CD8-positive, alpha-beta memory T cell (primary cell): ENCODE measurements at regions not wholly inside any gene's neighbourhood (a gene's known extent, or its start where the extent isn't known, plus 50 kb on each side); places are given as distances from the start of the nearest gene placed in this dataset.
"Not testable (repeated sequence)": the region's sequence is repeated elsewhere in the genome, so short reads cannot be mapped to it uniquely, and the experiment has no call there.

Experiments
- CTCF ChIA-PET: fragments of 350-600 bp; sonication (Branson Sonifier 250); formaldehyde crosslinking; loops from one replicate; lab custom pipeline; 2021; ENCODE audit warnings: antibody characterized with exemption; lab: Charles Lee
- POLR2A ChIA-PET: fragments of 350-600 bp; sonication (Branson Sonifier 250); formaldehyde crosslinking; loops from one replicate; lab custom pipeline; 2021; ENCODE audit warnings: antibody characterized with exemption; lab: Charles Lee
- DNase-seq, 5 donors: peaks; one replicate each; pipeline versions ENCODE4 v3.0.0 to v3.0.0-alpha.2; 2020 to 2022; ENCODE audit warnings: mixed read lengths in 1 of 5
- H3K27ac ChIP-seq: one replicate; pipeline ENCODE4 v1.7.0; 2013; ENCODE audit warnings: low read depth, mild to moderate bottlenecking, low read length, moderate library complexity
- H3K27me3 ChIP-seq: 2 replicates; pipeline ENCODE4 v1.7.0; 2013; ENCODE audit warnings: low read length, mild to moderate bottlenecking; ENCODE audit not compliant: insufficient read depth, poor library complexity, severe bottlenecking
- H3K36me3 ChIP-seq: 2 replicates; pipeline ENCODE4 v1.7.0; 2013; ENCODE audit warnings: mild to moderate bottlenecking, low read length, moderate library complexity; ENCODE audit not compliant: insufficient read depth
- H3K4me1 ChIP-seq: 2 replicates; pipeline ENCODE4 v1.7.0; 2013; ENCODE audit warnings: mild to moderate bottlenecking, low read length, moderate library complexity; ENCODE audit not compliant: insufficient read depth
- H3K4me3 ChIP-seq: 2 replicates; pipeline ENCODE4 v1.7.0; 2013; ENCODE audit warnings: mild to moderate bottlenecking, low read length
- H3K9me3 ChIP-seq: 2 replicates; pipeline ENCODE4 v1.7.0; 2013; ENCODE audit warnings: mild to moderate bottlenecking, low read length
- H3K27ac Mint-ChIP-seq, 8 donors: one replicate each; pipeline ENCODE4 v1.8.0; 2020 to 2021; ENCODE audit warnings: mixed read lengths in 8 of 8, mild to moderate bottlenecking in 6 of 8, inconsistent platforms in 3 of 8, moderate library complexity in 3 of 8
- H3K27me3 Mint-ChIP-seq, 2 donors: one replicate each; pipeline ENCODE4 v1.8.0; 2020 to 2021; ENCODE audit warnings: mixed read lengths in 2 of 2, mild to moderate bottlenecking in 1 of 2, moderate library complexity in 1 of 2
- H3K36me3 Mint-ChIP-seq, 3 donors: one replicate each; pipeline ENCODE4 v1.8.0; 2020 to 2021; ENCODE audit warnings: mixed read lengths in 3 of 3, inconsistent platforms in 1 of 3, mild to moderate bottlenecking in 1 of 3
- H3K4me1 Mint-ChIP-seq, 3 donors: one replicate each; pipeline ENCODE4 v1.8.0; 2020 to 2021; ENCODE audit warnings: mixed read lengths in 3 of 3, inconsistent platforms in 1 of 3, mild to moderate bottlenecking in 1 of 3
- H3K4me3 Mint-ChIP-seq, 7 donors: one replicate each; pipeline ENCODE4 v1.8.0; 2020 to 2021; ENCODE audit warnings: mixed read lengths in 7 of 7, mild to moderate bottlenecking in 6 of 7, moderate library complexity in 4 of 7, inconsistent platforms in 2 of 7
- H3K9me3 Mint-ChIP-seq, 5 donors: one replicate each; pipeline ENCODE4 v1.8.0; 2020 to 2022; ENCODE audit warnings: mixed read lengths in 5 of 5, mild to moderate bottlenecking in 3 of 5, moderate library complexity in 2 of 5, inconsistent platforms in 1 of 5

DNA sequence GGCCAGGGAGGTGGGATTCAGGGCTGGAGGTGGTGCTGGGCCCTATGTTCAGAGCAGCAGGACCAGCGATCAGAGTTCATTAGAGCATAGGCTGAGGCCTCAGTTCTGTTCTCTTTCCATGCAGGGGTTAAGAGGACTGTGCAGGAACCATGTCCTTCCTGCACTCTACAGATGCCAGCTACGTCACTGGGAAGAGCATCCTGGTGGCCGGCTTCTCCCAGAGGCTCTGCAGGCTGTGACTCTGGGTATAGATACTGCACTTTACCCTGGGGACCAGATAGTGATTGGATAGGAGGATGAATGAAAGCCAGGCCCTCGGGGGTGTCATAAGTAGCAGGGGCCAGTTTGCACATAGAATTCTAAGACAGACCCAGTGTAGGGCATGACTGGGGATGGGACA lies 92.6 kb downstream of the DHRS2 start:
- Histone ChIP-seq H3K27ac (no peak overlapping the region), H3K36me3 (no peaks in the 10 kb centered on the region), H3K4me3 (no peak overlapping the region), H3K4me1 (no peaks in the 10 kb centered on the region), H3K9me3 (no peaks in the 10 kb centered on the region), H3K27me3 (no peaks in the 10 kb centered on the region)
- H3K27ac Mint-ChIP-seq: no peak overlapping the region
- H3K36me3 Mint-ChIP-seq: peaks cover 0 to 3% (median 0%) of the 10 kb centered on the region in 3 donors
- DNase-seq: no peak
- no peak overlapping the region for H3K4me3 Mint-ChIP-seq
- CTCF ChIA-PET: no interaction called here
- peaks cover 0 to 1% (median 0%) of the 10 kb centered on the region in 5 donors for H3K9me3 Mint-ChIP-seq
- POLR2A ChIA-PET: no interaction called here
- H3K27me3 Mint-ChIP-seq: peaks cover 4 to 25% of the 10 kb centered on the region in 2 donors
- H3K4me1 Mint-ChIP-seq: no peaks in the 10 kb centered on the region

DNA sequence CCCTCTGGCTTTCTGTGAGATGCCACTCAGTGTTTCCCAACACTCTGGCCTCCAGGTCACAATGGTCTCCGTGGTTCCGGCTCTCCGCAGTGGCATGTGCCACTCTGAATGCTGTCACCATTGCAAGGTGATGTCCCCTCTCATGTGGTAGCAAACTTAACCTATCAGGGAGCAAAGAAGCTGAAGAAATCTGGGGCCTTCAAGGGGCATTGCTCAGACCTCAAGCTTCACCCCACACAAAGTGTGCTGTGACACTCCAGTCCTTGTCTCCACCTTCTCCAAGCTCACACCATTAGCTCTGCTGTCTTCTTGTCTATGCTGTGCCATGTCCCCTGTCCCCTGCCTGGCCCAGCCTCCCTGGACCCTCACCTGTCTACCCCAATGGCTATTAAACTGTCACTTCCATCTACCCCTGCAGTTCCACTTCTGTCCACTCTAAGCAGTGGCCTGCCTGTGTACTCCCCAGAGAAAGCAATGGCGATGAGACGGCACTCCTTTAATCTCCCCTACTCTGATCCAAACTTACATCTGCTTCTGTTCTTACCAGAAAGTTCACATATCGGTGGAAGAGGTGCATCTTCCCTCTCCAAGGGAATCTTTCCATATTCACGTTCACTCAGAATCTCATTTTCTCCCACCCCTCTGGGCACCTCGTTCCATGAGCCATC lies 93.7 kb downstream of the DHRS2 start:
- Mint-ChIP-seq H3K27me3 (peaks cover 4 to 28% of the 10 kb centered on the region in 2 donors), H3K36me3 (peaks cover 0 to 3% (median 0%) of the 10 kb centered on the region in 3 donors), H3K4me3 (no peak overlapping the region), H3K27ac (peak overlapping the region in 1 of 8 donors; percentile 39), H3K9me3 (peaks cover 0 to 1% (median 0%) of the 10 kb centered on the region in 5 donors), H3K4me1 (no peaks in the 10 kb centered on the region)
- Histone ChIP-seq H3K36me3 (no peaks in the 10 kb centered on the region), H3K27me3 (no peaks in the 10 kb centered on the region), H3K4me1 (no peaks in the 10 kb centered on the region), H3K4me3 (no peak overlapping the region), H3K9me3 (no peaks in the 10 kb centered on the region), H3K27ac (no peak overlapping the region)
- no peak for DNase-seq
- ChIA-PET POLR2A (no interaction called here), CTCF (no interaction called here)

DNA sequence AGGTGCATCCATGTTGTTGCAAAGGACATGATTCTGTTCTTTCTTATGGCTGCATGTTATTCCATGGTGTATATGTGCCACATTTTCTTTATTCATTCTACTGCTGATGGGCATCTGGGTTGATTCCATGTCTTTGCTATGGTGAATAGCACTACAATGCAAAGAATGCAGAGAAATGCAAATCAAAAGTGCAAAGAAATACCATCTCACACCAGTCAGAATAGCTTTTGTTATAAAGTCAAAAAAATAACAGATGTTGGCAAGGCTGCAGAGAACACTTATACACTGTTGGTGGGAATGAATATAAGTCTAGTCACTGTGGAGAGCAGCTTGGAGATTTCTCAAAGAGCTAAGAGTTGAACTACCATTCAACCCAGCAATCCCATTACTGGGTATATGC lies 99.2 kb downstream of the DHRS2 start:
- Mint-ChIP-seq H3K27me3 (peaks cover 7 to 16% of the 10 kb centered on the region in 2 donors), H3K36me3 (peaks cover 0 to 3% (median 0%) of the 10 kb centered on the region in 3 donors), H3K4me1 (no peaks in the 10 kb centered on the region), H3K4me3 (no peak overlapping the region), H3K9me3 (peaks cover 0 to 19% (median 8%) of the 10 kb centered on the region in 5 donors), H3K27ac (no peak overlapping the region)
- Histone ChIP-seq H3K4me3 (no peak overlapping the region), H3K27ac (no peak overlapping the region), H3K27me3 (no peaks in the 10 kb centered on the region), H3K4me1 (no peaks in the 10 kb centered on the region), H3K36me3 (no peaks in the 10 kb centered on the region), H3K9me3 (no peaks in the 10 kb centered on the region)
- CTCF ChIA-PET: no interaction called here
- POLR2A ChIA-PET: no interaction called here
- no peak for DNase-seq

DNA sequence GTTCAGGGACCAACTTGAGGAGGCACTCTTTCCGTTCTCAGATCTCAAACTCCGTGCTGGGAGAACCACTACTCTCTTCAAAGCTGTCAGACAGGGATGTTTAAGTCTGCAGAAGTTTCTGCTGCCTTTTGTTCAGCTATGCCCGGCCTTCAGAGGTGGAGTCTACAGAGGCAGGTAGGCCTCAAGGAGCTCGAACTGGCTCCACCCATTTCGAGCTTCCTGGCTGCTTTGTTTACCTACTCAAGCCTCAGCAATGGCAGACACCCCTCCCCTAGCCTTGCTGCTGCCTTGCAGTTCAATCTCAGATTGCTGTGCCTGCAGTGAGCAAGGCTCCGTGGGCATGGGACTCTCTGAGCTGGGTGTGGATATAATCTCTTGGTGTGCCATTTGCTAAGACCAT lies 108.2 kb downstream of the DHRS2 start:
- POLR2A ChIA-PET, H3K36me3 ChIP-seq, H3K9me3 ChIP-seq, H3K4me3 ChIP-seq, H3K36me3 Mint-ChIP-seq, DNase-seq, H3K4me1 ChIP-seq, H3K27me3 ChIP-seq, H3K27ac ChIP-seq, CTCF ChIA-PET, H3K4me1 Mint-ChIP-seq, H3K4me3 Mint-ChIP-seq, H3K27ac Mint-ChIP-seq: not testable (repeated sequence)
- peaks cover 16 to 47% of the 10 kb centered on the region in 2 donors for H3K27me3 Mint-ChIP-seq
- H3K9me3 Mint-ChIP-seq: peaks cover 4 to 18% (median 8%) of the 10 kb centered on the region in 5 donors

DNA sequence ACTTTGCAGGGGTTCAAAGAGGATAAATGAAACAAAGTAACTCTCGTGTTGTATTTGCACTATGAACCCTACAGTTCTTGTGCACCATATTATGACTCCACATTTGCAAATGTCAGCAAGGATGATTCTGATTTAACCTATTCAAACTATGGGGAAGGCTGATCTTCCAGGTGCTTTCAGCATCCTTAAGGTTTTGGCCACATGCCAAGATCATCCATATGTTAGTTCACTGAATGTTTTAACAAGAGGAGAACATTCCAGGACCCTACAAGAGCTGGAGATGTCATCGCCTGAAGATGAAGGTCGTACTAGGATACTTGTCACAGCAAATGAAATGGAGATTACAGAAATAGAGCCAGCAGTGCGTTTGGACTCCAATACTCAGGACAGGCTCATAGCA lies 114.2 kb downstream of the DHRS2 start:
- Mint-ChIP-seq H3K27ac (peak overlapping the region in 1 of 8 donors; percentile 11), H3K36me3 (no peaks in the 10 kb centered on the region), H3K4me1 (peaks cover 0 to 4% (median 0%) of the 10 kb centered on the region in 3 donors), H3K9me3 (no peaks in the 10 kb centered on the region), H3K27me3 (peaks cover 5 to 52% of the 10 kb centered on the region in 2 donors), H3K4me3 (no peak overlapping the region)
- Histone ChIP-seq H3K9me3 (no peaks in the 10 kb centered on the region), H3K27me3 (no peaks in the 10 kb centered on the region), H3K4me3 (no peak overlapping the region), H3K36me3 (no peaks in the 10 kb centered on the region), H3K4me1 (no peaks in the 10 kb centered on the region), H3K27ac (no peak overlapping the region)
- POLR2A ChIA-PET: no interaction called here
- CTCF ChIA-PET: interaction anchor here (0.9 kb wide), 1 partner anchor 14 kb away, joined by 3 read pairs; no protein-coding TSS in a partner anchor
- no peak for DNase-seq

DNA sequence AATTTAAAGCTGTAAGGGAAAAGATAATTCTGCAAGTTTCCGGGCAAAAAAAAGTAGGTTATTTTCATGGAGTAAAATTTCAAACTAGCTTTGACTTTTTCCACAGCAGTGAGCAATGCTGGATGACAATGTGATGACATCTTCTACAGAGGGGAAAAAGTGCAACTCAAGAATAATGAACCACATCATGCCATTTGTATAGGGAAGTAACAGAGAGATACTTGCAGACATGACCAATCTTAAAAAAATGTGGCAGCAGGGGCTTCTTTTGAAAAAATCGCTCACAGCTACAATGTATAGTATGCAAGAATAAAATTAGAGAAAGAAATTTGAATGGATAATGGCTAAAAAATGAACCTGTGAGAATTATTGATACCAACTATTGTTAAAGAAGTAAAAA lies 115.5 kb downstream of the DHRS2 start:
- no peaks in the 10 kb centered on the region for H3K4me1 ChIP-seq
- no peaks in the 10 kb centered on the region for H3K36me3 ChIP-seq
- DNase-seq: no peak
- CTCF ChIA-PET: no interaction called here
- no peaks in the 10 kb centered on the region for H3K27me3 ChIP-seq
- no peak overlapping the region for H3K27ac ChIP-seq
- H3K9me3 ChIP-seq: no peaks in the 10 kb centered on the region
- Mint-ChIP-seq H3K36me3 (no peaks in the 10 kb centered on the region), H3K27ac (no peak overlapping the region), H3K27me3 (peaks cover 10 to 42% of the 10 kb centered on the region in 2 donors), H3K4me3 (no peak overlapping the region), H3K4me1 (no peaks in the 10 kb centered on the region), H3K9me3 (peaks cover 0 to 1% (median 0%) of the 10 kb centered on the region in 5 donors)
- POLR2A ChIA-PET: no interaction called here
- H3K4me3 ChIP-seq: no peak overlapping the region

DNA sequence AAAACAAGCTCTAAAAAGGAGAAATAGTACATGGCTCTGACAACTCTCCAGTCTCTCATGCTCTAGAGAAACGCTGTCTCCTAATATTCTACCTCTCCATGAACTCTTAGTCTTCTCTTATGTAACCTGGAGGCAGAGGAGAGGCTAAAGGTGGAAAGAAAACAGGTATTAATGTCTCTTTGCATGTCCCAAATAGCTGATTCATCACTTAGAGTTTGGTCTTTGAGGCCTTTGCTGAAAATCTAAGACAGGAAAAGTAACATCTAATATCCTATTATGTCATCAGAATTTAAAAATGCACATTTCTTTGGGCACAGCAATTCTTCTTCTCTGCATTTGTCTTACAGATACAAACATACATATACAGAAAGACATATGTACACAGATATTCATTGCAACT lies 127.2 kb downstream of the DHRS2 start:
- Mint-ChIP-seq H3K9me3 (peaks cover 0 to 6% (median 0%) of the 10 kb centered on the region in 5 donors), H3K36me3 (peaks cover 0 to 8% (median 0%) of the 10 kb centered on the region in 3 donors), H3K27me3 (peaks cover 15 to 66% of the 10 kb centered on the region in 2 donors), H3K4me1 (no peaks in the 10 kb centered on the region), H3K4me3 (no peak overlapping the region), H3K27ac (no peak overlapping the region)
- Histone ChIP-seq H3K4me3 (no peak overlapping the region), H3K4me1 (no peaks in the 10 kb centered on the region), H3K36me3 (no peaks in the 10 kb centered on the region), H3K27me3 (no peaks in the 10 kb centered on the region), H3K27ac (no peak overlapping the region), H3K9me3 (no peaks in the 10 kb centered on the region)
- CTCF ChIA-PET: interaction anchor here (1.3 to 1.9 kb wide), 2 partner anchors 13 to 131 kb away, joined by 3 to 4 read pairs; no protein-coding TSS in a partner anchor
- DNase-seq: no peak
- POLR2A ChIA-PET: no interaction called here

DNA sequence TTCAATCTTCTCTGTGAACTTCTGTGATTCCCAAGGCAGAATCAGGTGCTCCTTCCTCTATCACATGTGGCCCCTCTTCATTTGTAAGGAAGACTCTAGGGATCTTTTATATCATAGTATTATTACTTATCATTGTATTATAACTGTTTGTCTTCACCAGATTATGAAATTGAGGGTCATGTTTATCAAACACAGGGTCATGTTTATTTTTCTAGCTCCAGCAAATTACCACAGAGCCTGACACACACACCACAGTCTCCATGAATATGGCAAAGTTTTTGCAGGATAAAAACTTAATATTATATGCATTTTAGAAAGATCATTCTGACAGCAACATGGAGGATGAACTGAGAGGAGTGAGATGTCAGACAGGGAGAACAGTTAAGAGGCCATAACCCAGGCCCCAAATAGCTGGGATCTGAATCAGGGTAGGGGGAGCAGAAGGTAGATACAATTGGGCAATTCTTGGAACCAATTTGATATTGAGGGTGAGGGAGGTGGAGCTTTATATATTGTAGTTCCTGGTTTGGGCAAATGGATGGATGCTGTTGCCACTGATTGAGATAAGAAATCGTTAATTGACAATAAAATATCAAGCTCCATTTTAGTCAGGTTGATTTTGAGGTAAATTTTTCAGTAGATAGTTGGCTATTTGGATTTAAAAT lies 130.7 kb downstream of the DHRS2 start:
- Mint-ChIP-seq H3K4me3 (no peak overlapping the region), H3K27me3 (peaks cover 7 to 69% of the 10 kb centered on the region in 2 donors), H3K4me1 (no peaks in the 10 kb centered on the region), H3K27ac (no peak overlapping the region), H3K36me3 (no peaks in the 10 kb centered on the region), H3K9me3 (no peaks in the 10 kb centered on the region)
- POLR2A ChIA-PET: no interaction called here
- Histone ChIP-seq H3K4me3 (no peak overlapping the region), H3K36me3 (no peaks in the 10 kb centered on the region), H3K4me1 (no peaks in the 10 kb centered on the region), H3K27ac (no peak overlapping the region), H3K9me3 (no peaks in the 10 kb centered on the region), H3K27me3 (no peaks in the 10 kb centered on the region)
- CTCF ChIA-PET: no interaction called here
- no peak for DNase-seq
